Memory B cell (primary cell): ENCODE measurements at regions not wholly inside any gene's neighbourhood (a gene's known extent, or its start where the extent isn't known, plus 50 kb on each side); places are given as distances from the start of the nearest gene placed in this dataset.

ENCODE experiments used
- ATAC-seq: fragments of 150-1000 bp; cut with Tn5 transposase; 2 replicates; pipeline ENCODE4 v1.10.0; 2021; ENCODE audit warnings: low read depth, mild to moderate bottlenecking, moderate library complexity
- DNase-seq, 2 donors: peaks; one replicate each; pipeline ENCODE4 v3.0.0; 2022; ENCODE audit warnings: low spot score in 2 of 2
- H3K27ac Mint-ChIP-seq: one replicate; pipeline ENCODE4 v1.8.0; 2022; ENCODE audit warnings: mild to moderate bottlenecking, moderate library complexity, mixed read lengths
- H3K27me3 Mint-ChIP-seq: one replicate; pipeline ENCODE4 v1.8.0; 2022; ENCODE audit warnings: mixed read lengths
- H3K36me3 Mint-ChIP-seq: one replicate; pipeline ENCODE4 v1.8.0; 2022; ENCODE audit warnings: mild to moderate bottlenecking, mixed read lengths
- H3K4me1 Mint-ChIP-seq: one replicate; pipeline ENCODE4 v1.8.0; 2022; ENCODE audit warnings: mixed read lengths
- H3K4me3 Mint-ChIP-seq: one replicate; pipeline ENCODE4 v1.8.0; 2022; ENCODE audit warnings: mild to moderate bottlenecking, moderate library complexity, mixed read lengths
- H3K9me3 Mint-ChIP-seq: one replicate; pipeline ENCODE4 v1.8.0; 2022; ENCODE audit warnings: mixed read lengths

DNA sequence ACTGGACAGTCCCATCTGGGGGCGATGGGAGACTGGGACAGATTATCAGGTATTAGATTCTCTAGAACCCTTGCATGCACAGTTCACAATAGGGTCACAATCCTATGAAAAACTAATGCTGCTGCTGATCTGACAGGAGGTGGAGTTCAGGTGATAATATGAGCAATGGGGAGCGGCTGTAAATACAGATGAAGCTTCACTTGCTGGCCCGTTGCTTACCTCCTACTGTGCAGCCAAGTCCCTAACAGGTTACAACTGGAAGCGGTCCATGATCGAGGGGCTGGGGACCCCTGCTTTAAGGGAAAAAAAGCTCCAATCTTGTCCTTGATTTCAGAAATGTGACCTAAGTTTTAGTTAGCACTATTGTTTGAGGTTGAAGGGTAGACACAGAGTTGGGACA, 175.2 kb downstream of the ZNF330 start:
- DNase-seq = no peak
- Mint-ChIP-seq H3K36me3 (no peaks in the 10 kb centered on the region), H3K4me3 (no peak overlapping the region), H3K4me1 (peaks cover 2% of the 10 kb centered on the region), H3K27ac (no peak overlapping the region), H3K9me3 (no peaks in the 10 kb centered on the region), H3K27me3 (peaks cover 4% of the 10 kb centered on the region)
- no peak for ATAC-seq

DNA sequence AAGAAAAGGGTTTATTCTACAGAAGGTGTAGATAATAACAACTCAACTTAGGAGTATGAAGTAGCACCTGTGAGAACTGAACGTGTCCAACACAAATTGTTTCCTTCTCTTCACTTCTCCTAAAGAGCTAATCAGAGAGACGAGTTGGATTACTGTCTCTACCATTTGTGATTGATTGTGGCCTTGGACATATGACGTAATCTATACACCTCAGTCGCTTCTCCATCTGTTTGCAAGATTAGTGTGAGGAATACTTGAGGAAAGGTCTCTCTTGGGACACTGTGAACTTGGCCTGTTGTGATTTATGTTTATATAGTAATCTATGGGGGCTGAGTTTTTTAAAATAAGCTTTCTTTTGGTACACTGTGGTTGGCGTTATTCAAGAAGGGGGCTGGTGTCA, 182.0 kb downstream of the ZNF330 start:
- no peak overlapping the region for H3K27ac Mint-ChIP-seq

DNA sequence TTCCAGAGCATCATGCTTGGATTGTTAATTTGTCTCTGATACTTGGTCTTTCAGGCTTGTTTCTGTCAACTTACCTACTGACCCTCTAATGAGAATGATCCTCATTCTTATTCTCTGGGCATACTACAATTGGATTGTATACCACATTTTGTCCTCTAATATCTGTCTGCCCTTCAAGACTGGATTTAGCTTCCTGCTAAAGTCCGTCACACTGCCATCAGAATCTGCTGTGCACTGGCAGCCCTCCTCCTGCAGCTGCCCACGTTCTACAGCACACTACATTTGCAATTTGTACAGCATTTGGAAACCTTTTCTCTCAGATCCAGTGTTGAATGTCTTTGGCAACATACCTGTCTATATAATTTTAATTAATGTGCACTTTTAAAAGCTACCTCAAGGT, 183.1 kb downstream of the ZNF330 start:
- no peaks in the 10 kb centered on the region for H3K36me3 Mint-ChIP-seq

More for the DNA sequence above, 182.0 kb downstream of the ZNF330 start:
- peaks cover under 1% of the 10 kb centered on the region for H3K27me3 Mint-ChIP-seq
- H3K36me3 Mint-ChIP-seq = no peaks in the 10 kb centered on the region
- no peaks in the 10 kb centered on the region for H3K9me3 Mint-ChIP-seq
- ATAC-seq (no peak), DNase-seq (no peak)
- H3K4me1 Mint-ChIP-seq = no peaks in the 10 kb centered on the region
- no peak overlapping the region for H3K4me3 Mint-ChIP-seq

DNA sequence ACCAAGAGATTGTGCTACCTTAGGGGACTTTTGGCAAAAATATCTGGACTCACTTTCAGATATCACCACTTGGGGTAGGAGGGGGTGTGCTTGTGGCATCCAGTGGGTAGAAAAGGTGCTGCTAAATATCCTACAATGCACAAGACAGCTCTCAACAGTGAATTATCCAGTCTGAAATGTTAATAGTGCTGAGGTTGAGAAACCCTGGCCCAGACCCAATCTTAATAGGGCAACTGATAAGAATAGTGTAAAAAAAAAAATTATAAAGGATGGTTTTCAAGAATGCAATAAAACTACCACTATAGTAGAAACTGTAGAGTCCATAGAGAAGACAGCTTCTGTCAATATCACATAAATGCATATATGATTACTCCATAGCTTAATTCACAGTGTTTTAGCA, 185.5 kb downstream of the ZNF330 start:
- Mint-ChIP-seq H3K4me1 (no peaks in the 10 kb centered on the region), H3K27ac (no peak overlapping the region), H3K9me3 (no peaks in the 10 kb centered on the region), H3K4me3 (no peak overlapping the region), H3K36me3 (no peaks in the 10 kb centered on the region), H3K27me3 (no peaks in the 10 kb centered on the region)
- no peak for DNase-seq
- ATAC-seq = no peak

More for the DNA sequence above, 183.1 kb downstream of the ZNF330 start:
- ATAC-seq = no peak
- Mint-ChIP-seq H3K4me1 (no peaks in the 10 kb centered on the region), H3K4me3 (no peak overlapping the region), H3K27ac (no peak overlapping the region), H3K9me3 (no peaks in the 10 kb centered on the region), H3K27me3 (no peaks in the 10 kb centered on the region)
- no peak for DNase-seq

DNA sequence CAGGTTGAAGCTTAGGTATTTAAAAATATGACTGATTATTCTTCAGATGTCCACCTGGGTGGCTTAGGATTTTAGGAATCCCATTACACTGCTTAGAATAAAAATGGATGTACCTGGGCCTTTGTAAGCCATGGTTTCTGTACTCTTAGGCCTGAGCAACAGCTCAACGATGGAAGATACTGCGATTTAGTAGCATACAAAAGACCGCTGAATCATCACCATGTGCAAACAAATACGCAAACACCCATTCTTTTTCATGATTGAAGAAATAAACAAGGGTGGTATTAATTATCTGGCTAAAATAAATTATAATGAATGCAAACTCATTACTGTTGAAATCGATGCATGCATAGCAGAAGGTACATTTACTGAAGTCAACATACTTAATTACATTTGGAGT, 188.9 kb downstream of the ZNF330 start:
- no peaks in the 10 kb centered on the region for H3K4me1 Mint-ChIP-seq
- H3K27ac Mint-ChIP-seq = no peak overlapping the region
- no peak overlapping the region for H3K4me3 Mint-ChIP-seq
- H3K27me3 Mint-ChIP-seq = no peaks in the 10 kb centered on the region
- no peak for ATAC-seq
- no peaks in the 10 kb centered on the region for H3K36me3 Mint-ChIP-seq
- no peaks in the 10 kb centered on the region for H3K9me3 Mint-ChIP-seq
- DNase-seq = no peak

DNA sequence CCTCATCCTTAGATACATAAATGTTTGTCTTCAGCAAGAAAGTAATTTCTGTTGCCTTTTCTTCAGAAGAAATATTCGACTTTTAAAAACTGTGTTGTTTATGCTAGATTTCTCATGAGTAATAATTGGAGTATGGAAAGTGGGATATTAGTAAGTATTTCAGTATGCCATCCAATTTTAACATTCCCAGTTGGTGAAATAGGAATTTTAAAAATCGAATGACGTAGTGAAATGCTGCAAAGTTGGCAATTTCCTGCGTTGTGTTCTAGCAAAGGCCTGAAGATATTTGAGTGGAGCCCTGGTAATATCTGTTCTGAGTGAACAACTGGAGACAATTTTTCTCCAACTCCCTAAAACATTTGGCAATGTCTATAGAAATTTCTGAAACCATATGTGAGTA, 190.1 kb downstream of the ZNF330 start:
- no peak overlapping the region for H3K4me3 Mint-ChIP-seq
- no peaks in the 10 kb centered on the region for H3K4me1 Mint-ChIP-seq
- no peak overlapping the region for H3K27ac Mint-ChIP-seq
- no peaks in the 10 kb centered on the region for H3K9me3 Mint-ChIP-seq
- no peak for DNase-seq
- no peak for ATAC-seq
- H3K27me3 Mint-ChIP-seq = no peaks in the 10 kb centered on the region
- no peaks in the 10 kb centered on the region for H3K36me3 Mint-ChIP-seq

DNA sequence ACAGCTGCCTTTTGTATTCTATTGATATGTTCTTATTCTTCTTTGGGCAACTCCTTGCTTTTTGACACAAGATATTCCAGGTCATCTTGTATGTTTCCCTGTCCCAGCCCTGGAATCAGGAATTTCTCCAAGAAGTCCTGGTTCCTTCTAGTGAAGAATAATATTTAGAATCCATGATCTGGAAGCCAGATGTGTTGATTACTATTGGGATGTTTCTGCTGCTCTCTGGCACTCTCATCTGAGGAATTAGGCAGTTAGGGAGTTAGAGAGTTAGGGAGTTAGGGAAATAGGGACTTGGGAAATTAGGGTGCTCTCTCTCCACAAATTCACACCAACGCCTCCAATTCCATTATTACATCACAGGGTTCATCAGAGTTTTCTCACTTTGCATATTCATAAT, 191.2 kb downstream of the ZNF330 start:
- Mint-ChIP-seq H3K4me1 (no peaks in the 10 kb centered on the region), H3K36me3 (no peaks in the 10 kb centered on the region), H3K4me3 (no peak overlapping the region), H3K27me3 (no peaks in the 10 kb centered on the region), H3K27ac (no peak overlapping the region), H3K9me3 (no peaks in the 10 kb centered on the region)
- ATAC-seq = no peak
- DNase-seq = no peak

DNA sequence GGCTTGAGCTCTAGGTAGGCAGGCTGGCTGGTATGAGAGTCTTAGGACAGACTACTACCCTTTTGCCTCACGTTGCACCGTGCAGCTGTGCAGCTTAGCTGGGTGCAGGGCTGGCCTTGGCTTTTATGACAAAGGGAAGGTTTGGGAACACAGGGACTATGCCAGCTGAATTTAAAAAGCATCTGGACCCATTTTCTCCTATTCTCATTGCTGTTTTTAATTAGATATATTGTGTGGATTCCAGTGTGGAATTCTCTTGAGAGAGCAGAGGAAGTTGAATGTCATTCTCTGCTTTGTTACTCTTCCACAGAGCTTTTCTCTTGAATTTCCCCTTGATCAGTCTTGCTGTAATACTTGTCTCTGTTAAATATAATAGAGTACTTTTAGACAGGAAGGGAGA, 192.7 kb downstream of the ZNF330 start:
- H3K9me3 Mint-ChIP-seq = no peaks in the 10 kb centered on the region
- H3K4me1 Mint-ChIP-seq = no peaks in the 10 kb centered on the region
- no peak overlapping the region for H3K27ac Mint-ChIP-seq
- no peaks in the 10 kb centered on the region for H3K36me3 Mint-ChIP-seq
- no peak overlapping the region for H3K4me3 Mint-ChIP-seq
- ATAC-seq = no peak
- no peaks in the 10 kb centered on the region for H3K27me3 Mint-ChIP-seq
- DNase-seq = no peak

DNA sequence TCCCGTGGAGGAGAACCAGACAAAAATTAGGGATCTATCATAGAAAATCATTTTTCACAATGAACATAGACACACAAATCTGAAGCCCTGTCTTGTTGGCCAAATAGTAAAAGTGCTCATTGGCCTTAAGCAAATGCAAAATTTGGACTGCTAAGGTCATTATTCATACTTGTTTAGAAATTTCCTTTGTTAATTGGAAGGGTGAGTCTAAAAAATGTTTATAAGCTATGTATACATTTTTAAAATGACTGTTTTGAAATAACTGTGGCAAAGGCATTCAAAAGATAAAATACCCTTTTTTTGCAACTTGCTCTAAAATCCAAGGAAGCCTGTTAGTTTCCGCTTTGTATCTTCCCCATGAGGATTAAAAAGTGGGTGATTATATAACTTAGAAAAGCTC, 195.0 kb downstream of the ZNF330 start:
- Mint-ChIP-seq H3K4me3 (no peak overlapping the region), H3K27ac (no peak overlapping the region), H3K36me3 (no peaks in the 10 kb centered on the region), H3K4me1 (no peaks in the 10 kb centered on the region), H3K27me3 (no peaks in the 10 kb centered on the region), H3K9me3 (no peaks in the 10 kb centered on the region)
- ATAC-seq (no peak), DNase-seq (no peak)

DNA sequence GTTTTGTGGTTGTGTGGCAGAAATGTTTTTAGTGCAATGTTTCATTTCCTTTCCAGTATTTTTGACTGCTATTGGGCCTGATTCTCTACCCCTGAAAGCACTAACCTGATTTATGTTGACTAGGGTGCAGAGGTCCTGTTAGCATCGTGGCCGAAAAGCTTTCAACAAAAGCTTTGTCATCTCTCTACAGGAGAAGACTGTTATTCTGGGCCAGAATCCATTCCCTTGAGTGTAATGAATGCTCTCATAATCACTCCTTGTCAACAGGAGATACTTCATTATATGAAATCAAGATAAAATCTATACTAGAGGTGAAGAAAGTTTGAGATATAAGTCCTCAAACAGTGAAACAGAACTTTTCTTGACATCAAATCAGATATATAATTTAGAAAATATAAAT, 195.5 kb downstream of the ZNF330 start:
- Mint-ChIP-seq H3K36me3 (no peaks in the 10 kb centered on the region), H3K27ac (no peak overlapping the region), H3K4me1 (no peaks in the 10 kb centered on the region), H3K9me3 (peaks cover 1% of the 10 kb centered on the region), H3K27me3 (no peaks in the 10 kb centered on the region), H3K4me3 (no peak overlapping the region)
- ATAC-seq (no peak), DNase-seq (no peak)

DNA sequence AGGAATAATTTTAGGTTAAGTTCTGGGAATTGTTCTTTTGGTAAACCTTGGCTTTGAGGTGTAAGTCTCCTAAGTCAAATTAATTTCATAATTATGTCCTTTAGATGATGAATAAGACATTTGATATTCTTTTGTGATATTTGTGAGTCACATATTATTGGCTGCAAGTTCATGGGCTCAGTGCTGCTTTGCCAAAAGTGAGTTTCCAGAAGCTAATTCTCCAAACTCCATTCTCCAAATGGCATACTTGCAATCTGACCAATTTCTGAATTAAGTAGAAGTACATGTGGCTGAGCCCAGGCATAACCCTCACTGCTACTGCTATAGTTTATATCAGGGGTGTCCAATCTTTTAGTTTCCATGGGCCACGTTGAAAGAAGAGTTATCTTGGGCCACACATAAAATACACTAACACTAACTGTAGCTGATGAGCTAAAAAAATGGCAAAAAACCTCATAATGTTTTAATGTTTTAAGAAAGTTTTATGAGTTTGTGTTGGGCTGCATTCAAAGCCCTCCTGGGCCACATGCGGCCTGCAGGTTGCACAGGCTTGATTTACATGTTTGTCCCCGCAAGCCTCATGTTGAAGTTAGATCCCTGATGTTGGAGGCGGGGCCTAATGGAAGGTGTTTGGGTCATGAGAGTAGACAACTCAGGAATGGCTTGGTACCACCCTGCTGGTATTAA, 196.1 kb downstream of the ZNF330 start:
- ATAC-seq (no peak), DNase-seq (no peak)
- Mint-ChIP-seq H3K9me3 (peaks cover 1% of the 10 kb centered on the region), H3K36me3 (no peaks in the 10 kb centered on the region), H3K4me3 (no peak overlapping the region), H3K4me1 (no peaks in the 10 kb centered on the region), H3K27ac (no peak overlapping the region), H3K27me3 (no peaks in the 10 kb centered on the region)

DNA sequence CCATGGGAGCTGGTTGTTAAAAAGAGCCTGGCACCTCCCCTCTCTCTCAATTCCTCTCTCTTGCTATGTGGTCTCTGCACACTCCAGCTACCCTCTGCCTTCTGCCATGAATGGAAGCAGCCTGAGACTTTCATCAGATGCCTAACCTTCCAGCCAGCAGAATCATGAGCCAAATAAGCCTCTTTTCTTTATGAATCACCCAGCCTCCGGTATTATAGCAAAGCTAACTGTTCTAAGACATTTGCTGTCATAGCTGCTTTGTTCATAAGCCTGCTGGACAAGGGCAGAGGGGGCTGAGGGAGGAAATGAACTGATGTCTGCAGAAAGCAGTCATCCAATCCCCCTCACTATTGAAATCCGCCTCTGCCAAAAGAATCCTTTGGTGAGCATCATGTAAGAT, 196.7 kb downstream of the ZNF330 start:
- H3K27me3 Mint-ChIP-seq = no peaks in the 10 kb centered on the region
- DNase-seq = no peak
- no peaks in the 10 kb centered on the region for H3K36me3 Mint-ChIP-seq
- H3K9me3 Mint-ChIP-seq = peaks cover 6% of the 10 kb centered on the region
- no peaks in the 10 kb centered on the region for H3K4me1 Mint-ChIP-seq
- ATAC-seq = no peak
- no peak overlapping the region for H3K27ac Mint-ChIP-seq
- no peak overlapping the region for H3K4me3 Mint-ChIP-seq

DNA sequence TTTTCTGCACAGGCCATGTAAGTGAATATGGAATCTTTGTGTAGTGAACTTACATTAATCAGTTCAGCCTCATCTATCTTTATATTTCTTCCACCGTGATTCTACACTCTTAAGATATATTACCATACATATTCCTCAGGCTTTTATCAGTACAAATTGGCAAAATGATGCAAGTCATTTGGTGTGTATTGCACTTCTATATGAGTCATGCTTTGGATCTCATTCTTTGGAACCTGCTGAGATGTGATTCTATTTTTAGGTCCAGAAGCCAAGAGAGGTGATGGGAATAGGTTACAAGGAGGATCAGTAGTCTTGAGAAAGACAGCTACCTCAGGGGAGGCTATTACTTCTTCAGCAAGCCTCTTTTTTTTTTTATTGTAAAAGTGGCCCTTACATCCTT, 204.4 kb downstream of the ZNF330 start:
- H3K4me3 Mint-ChIP-seq = no peak overlapping the region
- no peaks in the 10 kb centered on the region for H3K4me1 Mint-ChIP-seq
- H3K9me3 Mint-ChIP-seq = peaks cover 9% of the 10 kb centered on the region
- no peaks in the 10 kb centered on the region for H3K36me3 Mint-ChIP-seq
- DNase-seq (no peak), ATAC-seq (no peak)
- peaks cover 5% of the 10 kb centered on the region for H3K27me3 Mint-ChIP-seq
- no peak overlapping the region for H3K27ac Mint-ChIP-seq

DNA sequence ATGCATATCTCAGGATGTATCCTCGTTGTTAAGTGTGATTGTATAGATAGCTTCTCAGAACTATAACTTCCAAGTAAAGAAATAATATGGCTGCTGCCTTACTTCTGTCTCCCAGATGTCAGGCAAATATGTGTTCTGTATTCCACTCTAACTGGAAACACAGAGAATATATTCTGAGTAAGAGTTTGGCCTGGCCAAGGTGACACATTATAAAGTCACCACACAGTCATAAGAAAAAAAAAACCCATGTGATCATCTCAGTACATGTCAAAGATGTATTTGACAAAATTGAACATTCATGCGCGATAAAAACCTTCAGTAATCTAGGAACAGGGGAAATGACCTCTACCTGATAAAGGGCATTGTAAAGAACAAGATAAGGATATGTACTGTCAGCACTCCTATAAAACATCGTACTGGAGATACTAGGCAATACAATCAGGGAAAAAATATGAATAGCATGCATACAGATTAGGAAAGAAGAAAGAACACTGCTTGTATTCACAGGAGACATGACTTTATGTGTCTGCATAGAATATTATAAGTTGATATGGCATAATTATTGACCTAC, 207.1 kb downstream of the ZNF330 start:
- H3K27me3 Mint-ChIP-seq = peaks cover 5% of the 10 kb centered on the region
- H3K27ac Mint-ChIP-seq = no peak overlapping the region
- ATAC-seq (no peak), DNase-seq (no peak)
- H3K36me3 Mint-ChIP-seq = no peaks in the 10 kb centered on the region
- peaks cover 2% of the 10 kb centered on the region for H3K9me3 Mint-ChIP-seq
- H3K4me3 Mint-ChIP-seq = no peak overlapping the region
- no peaks in the 10 kb centered on the region for H3K4me1 Mint-ChIP-seq

DNA sequence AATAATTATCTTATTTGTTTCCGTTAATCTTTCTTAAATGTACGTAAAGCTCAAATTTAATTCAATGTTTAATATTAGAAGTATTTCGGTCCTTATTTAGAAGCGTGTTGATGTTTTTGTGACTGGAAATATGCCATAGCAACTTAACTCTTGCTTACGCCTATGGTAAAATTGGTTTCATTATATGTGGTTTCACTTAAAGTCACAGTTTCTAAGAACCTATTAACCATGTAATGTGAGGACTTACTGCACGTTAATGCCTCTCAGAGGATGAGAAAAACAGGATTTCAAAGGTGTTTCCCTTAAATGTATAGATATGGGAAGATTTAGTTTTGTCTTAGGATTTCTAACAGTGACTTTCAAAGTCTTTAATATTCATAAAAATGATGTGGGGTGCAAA, 206.4 kb upstream of the IL15 start:
- no peak for ATAC-seq
- Mint-ChIP-seq H3K9me3 (peaks cover 2% of the 10 kb centered on the region), H3K4me1 (no peaks in the 10 kb centered on the region), H3K27me3 (peaks cover 5% of the 10 kb centered on the region), H3K4me3 (no peak overlapping the region), H3K27ac (no peak overlapping the region), H3K36me3 (peaks cover 1% of the 10 kb centered on the region)
- DNase-seq = no peak
